HEK293 (cell line): ENCODE measurements at regions not wholly inside any gene's neighbourhood (a gene's known extent, or its start where the extent isn't known, plus 50 kb on each side); places are given as distances from the start of the nearest gene placed in this dataset.

Source experiments
- CTCF ChIA-PET: fragments of 350-600 bp; formaldehyde crosslinking; extraction: SDS; loops from one replicate; lab custom pipeline; 2021; ENCODE audit warnings: antibody characterized with exemption; lab: Yijun Ruan, JAX
- POLR2A ChIA-PET: fragments of 300-600 bp; formaldehyde crosslinking; extraction: SDS; loops from one replicate; lab custom pipeline; 2020; ENCODE audit warnings: antibody characterized with exemption, inconsistent platforms; lab: Yijun Ruan, JAX
- H3K27ac ChIP-seq: fragments of 200-500 bp; sonication (Bioruptor generic); 2 replicates; pipeline ENCODE4 v1.5.1; 2014; ENCODE audit warnings: low read depth, low read length, control low read depth, inconsistent platforms; ENCODE audit errors: extremely low read depth
- H3K36me3 ChIP-seq, 2 experiments: fragments of 200-500 bp in 1 of 2; sonication (Bioruptor generic) in 1 of 2; 1 replicate in 1 of 2; 2 replicates in 1 of 2; pipeline ENCODE4 v1.5.1; 2014 to 2017; ENCODE audit warnings: inconsistent platforms in 2 of 2, low read length in 2 of 2; ENCODE audit not compliant: control insufficient read depth in 2 of 2, insufficient read depth in 1 of 2
- H3K4me1 ChIP-seq: fragments of 200-500 bp; sonication (Bioruptor generic); 2 replicates; pipeline ENCODE4 v1.5.1; 2014; ENCODE audit warnings: mild to moderate bottlenecking, low read length, inconsistent platforms; ENCODE audit not compliant: control insufficient read depth, insufficient read depth
- H3K4me3 ChIP-seq: 2 replicates; pipeline ENCODE4 v1.5.1; 2011; ENCODE audit warnings: low read depth, mild to moderate bottlenecking, control low read depth, low read length, moderate library complexity
- H3K9me3 ChIP-seq: fragments of 200-500 bp; sonication (Bioruptor generic); 2 replicates; pipeline ENCODE4 v1.5.1; 2014; ENCODE audit warnings: low read depth, low read length, inconsistent platforms; ENCODE audit not compliant: control insufficient read depth, insufficient read depth
- AEBP2 ChIP-seq: fragments of 450-650 bp; formaldehyde crosslinking; IDR thresholded peaks from 2 replicates; pipeline ENCODE4 v1.5.1; 2016; ENCODE audit warnings: missing biosample characterization, missing genetic modification characterization, borderline replicate concordance
- BCL6B ChIP-seq: fragments of 450-650 bp; formaldehyde crosslinking; IDR thresholded peaks from 2 replicates; pipeline ENCODE4 v1.5.1; 2017; ENCODE audit warnings: missing biosample characterization, missing genetic modification characterization
- HOXC10 ChIP-seq: sonication (generic); formaldehyde crosslinking; IDR thresholded peaks from 2 replicates; pipeline ENCODE4 v1.8.1; 2023; ENCODE audit warnings: mild to moderate bottlenecking, missing genetic modification reagents
- KLF16 ChIP-seq: fragments of 450-650 bp; formaldehyde crosslinking; IDR thresholded peaks from 2 replicates; pipeline ENCODE4 v1.5.1; 2017; ENCODE audit warnings: missing biosample characterization, missing genetic modification characterization
- KLF8 ChIP-seq: fragments of 450-650 bp; formaldehyde crosslinking; IDR thresholded peaks from 2 replicates; pipeline ENCODE4 v1.5.1; 2016; ENCODE audit warnings: missing biosample characterization, missing genetic modification characterization
- TCF7L2 ChIP-seq: IDR thresholded peaks from 2 replicates; pipeline ENCODE4 v1.6.1; 2011; ENCODE audit warnings: low read depth, mild to moderate bottlenecking, inconsistent platforms, low read length, moderate library complexity, borderline replicate concordance
- WT1 ChIP-seq: fragments of 450-650 bp; formaldehyde crosslinking; IDR thresholded peaks from 2 replicates; pipeline ENCODE4 v1.5.1; 2016; ENCODE audit warnings: missing biosample characterization, missing genetic modification characterization
- ZBTB10 ChIP-seq: fragments of 450-650 bp; formaldehyde crosslinking; IDR thresholded peaks from 2 replicates; pipeline ENCODE4 v1.5.1; 2016; ENCODE audit warnings: missing biosample characterization, missing genetic modification characterization
- ZEB2 ChIP-seq: fragments of 450-650 bp; formaldehyde crosslinking; IDR thresholded peaks from 2 replicates; pipeline ENCODE4 v1.5.1; 2016; ENCODE audit warnings: missing biosample characterization, missing genetic modification characterization
- ZNF112 ChIP-seq: fragments of 450-650 bp; formaldehyde crosslinking; IDR thresholded peaks from 2 replicates; pipeline ENCODE4 v1.5.0; 2017; ENCODE audit warnings: missing biosample characterization, missing genetic modification characterization
- ZNF155 ChIP-seq: fragments of 450-650 bp; formaldehyde crosslinking; IDR thresholded peaks from 2 replicates; pipeline ENCODE4 v1.5.1; 2016; ENCODE audit warnings: missing biosample characterization, missing genetic modification characterization
- ZNF174 ChIP-seq: fragments of 450-650 bp; formaldehyde crosslinking; IDR thresholded peaks from 2 replicates; pipeline ENCODE4 v1.5.0; 2017; ENCODE audit warnings: missing biosample characterization, mild to moderate bottlenecking, missing genetic modification characterization
- ZNF184 ChIP-seq: fragments of 450-650 bp; IDR thresholded peaks from 2 replicates; pipeline ENCODE4 v1.5.1; 2018; ENCODE audit warnings: missing biosample characterization, mild to moderate bottlenecking, missing genetic modification characterization
- ZNF211 ChIP-seq: fragments of 450-650 bp; formaldehyde crosslinking; IDR thresholded peaks from 2 replicates; pipeline ENCODE4 v1.5.1; 2016; ENCODE audit warnings: low read depth, missing biosample characterization, missing genetic modification characterization
- ZNF214 ChIP-seq: fragments of 450-650 bp; formaldehyde crosslinking; IDR thresholded peaks from 2 replicates; pipeline ENCODE4 v1.5.1; 2017; ENCODE audit warnings: missing biosample characterization, mild to moderate bottlenecking, missing genetic modification characterization, borderline replicate concordance
- ZNF391 ChIP-seq: fragments of 450-650 bp; formaldehyde crosslinking; IDR thresholded peaks from 2 replicates; pipeline ENCODE4 v1.5.1; 2016; ENCODE audit warnings: low read depth, missing biosample characterization, missing genetic modification characterization, borderline replicate concordance
- ZNF433 ChIP-seq: fragments of 450-650 bp; formaldehyde crosslinking; IDR thresholded peaks from 2 replicates; pipeline ENCODE4 v1.5.1; 2016; ENCODE audit warnings: missing biosample characterization, missing genetic modification characterization, low read depth
- ZNF449 ChIP-seq: fragments of 450-650 bp; formaldehyde crosslinking; IDR thresholded peaks from 2 replicates; pipeline ENCODE4 v1.5.1; 2017; ENCODE audit warnings: missing biosample characterization, mild to moderate bottlenecking, missing genetic modification characterization, moderate library complexity
- ZNF514 ChIP-seq: fragments of 450-650 bp; formaldehyde crosslinking; IDR thresholded peaks from 2 replicates; pipeline ENCODE4 v1.5.1; 2016; ENCODE audit warnings: missing biosample characterization, missing genetic modification characterization
- ZNF658 ChIP-seq: fragments of 450-650 bp; formaldehyde crosslinking; IDR thresholded peaks from 2 replicates; pipeline ENCODE4; 2016; ENCODE audit warnings: missing biosample characterization, missing genetic modification characterization
- ZXDB ChIP-seq: fragments of 450-650 bp; formaldehyde crosslinking; IDR thresholded peaks from 2 replicates; pipeline ENCODE4 v1.5.1; 2016; ENCODE audit warnings: missing biosample characterization, missing genetic modification characterization

GRCh38 chr7:19375976-19376375 is 230.8 kb upstream of the FERD3L start (continued):
- TF ChIP-seq ZNF155 (tag by site-specific recombination) (no peak), TCF7L2 (no peak), ZNF112 (tag by site-specific recombination) (no peak), ZNF658 (tag by site-specific recombination) (no peak), AEBP2 (tag by site-specific recombination) (no peak)

GRCh38 chr7:19373334-19373733 is 228.1 kb upstream of the FERD3L start:
- CTCF ChIA-PET, result no interaction called here
- H3K4me1 ChIP-seq, result peaks cover 7% of the 10 kb centered on the region
- H3K9me3 ChIP-seq, result no peaks in the 10 kb centered on the region
- TF ChIP-seq BCL6B (no peak), ZNF214 (tag by site-specific recombination) (no peak), KLF16 (no peak), ZNF449 (tag by site-specific recombination) (no peak), ZBTB10 (no peak), WT1 (tag by site-specific recombination) (no peak), ZEB2 (no peak), KLF8 (tag by site-specific recombination) (no peak), ZNF174 (no peak), ZXDB (tag by site-specific recombination) (no peak), ZNF433 (no peak), ZNF514 (no peak), HOXC10 (no peak), ZNF391 (tag by site-specific recombination) (no peak), ZNF184 (tag by site-specific recombination) (no peak), ZNF211 (tag by site-specific recombination) (no peak)
- TF ChIP-seq, all 188 proteins: peak for 0
- Histone ChIP-seq H3K4me3 (no peak overlapping the region), H3K27ac (no peak overlapping the region), H3K36me3 (no peaks in the 10 kb centered on the region)
- POLR2A ChIA-PET, result no interaction called here
